Stimulated activated CD4-positive, alpha-beta T cell treated with anti-CD3 and anti-CD28 coated beads, Interleukin-12 subunit alpha, Interleukin-12 subunit beta, amount 100 ng/mL, for 48 hours (primary cell): ENCODE measurements at regions not wholly inside any gene's neighbourhood (a gene's known extent, or its start where the extent isn't known, plus 50 kb on each side); places are given as distances from the start of the nearest gene placed in this dataset.
"Not testable (repeated sequence)": the region's sequence is repeated elsewhere in the genome, so short reads cannot be mapped to it uniquely, and the experiment has no call there.

Source experiments
- DNase-seq, 3 donors: peaks; one replicate each; pipeline ENCODE4 v3.0.0-alpha.2; 2020; ENCODE audit warnings: low read depth in 2 of 3, low spot score in 1 of 3

DNA sequence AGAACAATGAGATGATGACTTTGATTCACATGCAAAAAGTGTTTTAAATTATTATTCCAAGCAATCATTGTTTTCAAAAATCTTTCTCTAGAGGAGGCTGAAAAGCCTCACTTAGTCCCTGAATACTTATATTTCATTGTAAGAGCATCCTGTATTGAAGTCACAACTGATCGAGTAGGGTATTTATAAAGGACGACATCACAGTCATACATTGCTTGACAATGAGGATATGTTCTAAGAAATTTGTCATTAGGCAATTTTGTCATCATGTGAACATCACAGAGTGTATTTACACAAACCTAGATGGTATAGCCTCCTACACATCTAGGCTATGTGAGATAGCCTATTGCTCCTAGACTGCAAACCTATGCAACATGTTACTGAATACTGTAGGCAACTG, 510.4 kb upstream of the RGMB start:
- DNase-seq = no peak

DNA sequence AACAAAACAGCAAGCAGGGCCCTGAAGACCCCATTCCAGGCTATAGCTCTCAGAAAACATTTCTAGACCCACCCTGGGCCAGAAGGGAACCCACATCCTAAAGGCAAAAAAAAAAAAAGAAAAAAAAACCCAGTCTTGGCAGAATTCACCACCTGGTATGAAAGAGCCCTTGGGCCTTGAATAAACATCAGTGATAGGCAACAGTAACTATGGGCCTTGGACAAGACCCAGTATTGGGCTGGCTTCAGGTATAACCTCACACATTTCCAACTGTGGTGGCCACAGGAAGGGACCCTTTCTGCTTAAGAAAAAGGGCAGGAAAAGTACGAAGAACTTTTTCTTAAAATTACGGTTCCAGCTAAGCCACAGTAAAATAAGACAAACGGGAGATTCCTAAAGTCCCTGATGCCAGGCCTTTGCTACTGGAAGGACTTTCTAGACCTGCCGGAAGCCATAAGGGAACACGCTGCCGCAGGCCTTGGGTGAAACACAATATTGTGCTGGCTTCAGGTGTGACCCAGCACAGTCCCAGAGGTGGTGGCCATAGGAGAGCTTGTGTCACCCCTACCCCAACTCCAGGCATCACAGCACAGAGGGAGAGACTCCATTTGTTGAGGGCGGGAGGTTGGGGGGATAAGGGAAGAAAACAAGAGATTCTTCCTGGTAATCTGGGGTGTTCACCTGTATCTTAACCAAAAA, 505.2 kb upstream of the RGMB start:
- no peak for DNase-seq

DNA sequence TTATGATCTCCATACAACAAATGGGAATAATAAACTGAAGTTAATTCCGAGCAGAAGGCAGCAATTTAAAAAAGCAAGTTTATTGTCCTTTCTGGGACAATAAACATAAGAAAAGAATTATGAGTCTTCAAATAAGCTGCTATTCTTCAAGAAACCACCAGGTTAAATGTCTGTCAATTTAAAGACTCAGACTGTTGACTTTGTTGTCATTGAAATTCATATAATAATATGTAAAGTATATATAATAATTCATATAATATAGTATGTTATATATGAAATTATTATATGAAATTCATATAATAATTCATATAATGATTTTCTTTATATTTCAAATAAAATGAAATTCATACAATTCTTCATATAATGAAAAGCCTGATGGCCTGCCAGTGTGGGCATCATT, 497.5 kb upstream of the RGMB start:
- no peak for DNase-seq

DNA sequence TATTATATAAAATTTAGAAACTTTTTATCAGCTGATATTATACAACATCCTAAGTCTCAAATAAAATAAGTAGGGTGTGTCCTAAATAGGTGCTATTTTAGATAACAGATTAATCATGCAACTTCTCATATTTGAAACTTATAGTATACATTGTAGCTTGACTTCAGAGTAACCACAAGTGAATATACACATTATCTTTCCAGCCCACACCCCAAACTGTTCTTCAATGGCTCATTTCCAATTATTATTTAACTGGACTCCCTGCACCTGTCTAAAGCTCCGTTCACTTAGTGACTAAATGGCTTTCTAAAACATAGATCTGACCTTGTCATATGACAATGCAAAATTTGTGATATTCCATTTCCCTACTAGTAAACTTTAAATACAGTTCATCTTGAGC, 490.9 kb upstream of the RGMB start:
- DNase-seq = no peak

DNA sequence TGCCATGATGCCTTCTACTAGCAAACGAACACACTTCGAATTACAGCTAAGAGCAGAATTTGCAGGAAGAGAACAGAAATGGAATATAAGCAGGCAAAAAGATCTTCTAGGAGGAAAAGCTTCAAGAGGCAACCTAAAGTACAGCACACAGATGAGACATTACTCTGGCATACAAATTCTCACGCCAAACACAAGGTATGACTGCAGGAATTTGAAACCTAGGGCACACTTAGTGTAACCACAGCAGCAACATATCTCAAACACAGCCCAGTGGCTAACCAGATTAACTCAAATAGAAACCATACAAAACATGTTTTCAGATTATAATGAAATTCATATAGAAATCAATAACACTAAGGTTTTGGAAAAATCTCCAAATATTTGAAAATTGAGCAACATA, 481.0 kb upstream of the RGMB start:
- no peak for DNase-seq

DNA sequence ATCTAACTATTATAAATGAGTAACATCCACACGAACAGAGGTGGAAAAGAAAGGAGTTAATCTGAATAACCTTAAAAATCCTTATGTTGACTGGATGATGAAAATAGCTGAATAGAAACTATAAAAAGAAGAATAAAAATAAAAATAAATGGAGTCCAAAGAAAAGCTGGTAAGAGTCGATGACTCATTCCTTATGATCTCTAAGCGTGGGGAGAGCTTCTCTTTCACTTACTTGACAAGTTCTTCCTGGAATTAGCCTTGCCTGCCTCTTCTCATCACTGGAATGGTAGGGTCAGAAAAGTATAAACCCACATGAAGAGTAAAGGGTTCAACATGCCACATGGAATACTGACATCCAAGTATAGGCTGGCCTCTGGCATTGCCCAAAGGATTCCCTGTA, 477.0 kb upstream of the RGMB start:
- no peak for DNase-seq

DNA sequence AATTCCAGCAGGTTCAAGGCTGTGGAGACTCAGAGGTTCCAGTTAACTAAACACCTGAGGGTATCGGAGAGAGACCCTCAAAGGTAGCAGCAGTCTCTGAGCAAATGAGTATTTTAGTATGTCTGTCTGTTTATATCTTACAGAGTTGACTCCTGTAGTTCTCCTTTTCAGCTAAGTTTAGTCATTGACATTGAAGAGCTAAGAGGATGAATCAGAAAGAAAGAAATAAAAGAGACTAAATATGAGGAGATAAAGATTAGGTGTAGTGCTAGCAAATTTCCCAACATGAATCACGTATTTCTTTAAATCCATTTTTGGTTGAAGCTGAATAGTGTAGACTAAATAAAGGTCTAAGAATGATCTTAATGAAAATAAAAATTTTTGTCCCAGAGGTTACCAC, 474.0 kb upstream of the RGMB start:
- DNase-seq = no peak

DNA sequence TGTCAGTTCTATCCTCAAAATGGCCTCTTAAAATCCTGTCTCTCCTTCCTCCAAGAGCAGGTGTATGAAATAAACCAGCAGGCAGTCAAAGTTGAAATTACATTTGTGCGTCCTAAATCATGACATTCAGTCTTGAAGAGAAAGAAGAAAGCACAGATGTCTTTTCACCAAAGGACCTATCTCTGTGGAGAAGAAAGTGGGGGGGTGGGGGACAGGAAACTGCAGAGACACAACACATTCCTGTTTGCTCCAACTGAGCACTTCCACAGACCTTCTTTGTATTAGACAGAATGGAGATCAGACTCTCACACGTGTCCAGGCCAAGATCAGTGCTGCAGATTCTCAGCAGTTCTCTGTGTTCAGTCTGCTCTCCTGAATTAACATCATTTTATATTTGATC, 471.9 kb upstream of the RGMB start:
- no peak for DNase-seq

DNA sequence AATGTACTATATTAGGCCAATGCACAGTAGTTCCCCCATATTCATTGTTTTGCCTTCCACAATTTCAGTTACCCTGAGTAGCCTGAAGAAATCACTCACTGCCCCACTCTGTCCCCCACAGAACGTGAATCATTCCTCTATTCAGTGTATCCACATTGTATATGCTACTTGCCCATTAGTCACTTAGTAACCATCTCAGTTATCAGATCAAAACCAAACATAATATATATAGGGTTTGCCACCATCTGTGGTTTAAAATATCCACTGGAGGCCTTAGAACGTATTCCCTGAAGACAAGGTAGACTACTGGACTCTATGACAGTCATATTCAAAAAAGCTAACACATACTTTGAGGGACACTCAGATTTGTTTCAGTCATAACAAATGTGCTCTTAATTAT, 465.7 kb upstream of the RGMB start:
- DNase-seq = no peak

DNA sequence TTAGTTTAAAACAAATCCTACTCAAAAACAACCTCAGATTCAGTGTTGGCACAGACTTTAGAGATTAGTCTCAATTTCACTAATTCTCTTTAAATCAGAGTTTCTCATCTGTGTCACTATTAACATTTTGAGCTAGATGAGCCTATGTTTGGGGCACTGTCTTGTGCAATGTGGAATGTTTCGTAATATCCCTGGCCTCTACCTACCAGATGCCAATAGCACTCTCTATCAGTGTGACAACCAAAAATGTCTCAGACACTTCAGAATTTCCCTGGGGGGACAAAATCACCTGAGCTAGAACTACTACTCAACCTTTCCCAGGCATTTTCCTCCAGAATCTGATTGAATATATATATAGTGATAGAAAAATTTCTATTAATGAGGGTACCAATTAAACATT, 465.2 kb upstream of the RGMB start:
- DNase-seq = no peak

DNA sequence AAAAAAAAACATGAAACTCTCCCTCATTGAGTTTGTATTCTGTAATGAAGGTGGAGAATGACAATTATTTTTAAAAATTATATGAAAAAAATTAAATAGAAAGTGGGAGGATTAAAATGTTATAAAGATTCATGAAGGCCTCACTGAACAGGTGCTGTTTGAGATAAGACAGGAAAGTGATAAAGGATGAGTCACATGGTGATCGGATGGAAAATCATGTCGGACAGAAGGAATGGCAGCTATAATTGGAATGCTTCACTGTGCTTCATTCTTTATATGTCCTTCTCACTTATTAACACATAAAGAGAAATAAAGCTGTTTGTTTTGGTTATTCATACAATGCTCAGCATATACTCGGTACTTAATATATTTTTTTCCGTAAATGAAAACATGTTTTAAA, 464.5 kb upstream of the RGMB start:
- no peak for DNase-seq

DNA sequence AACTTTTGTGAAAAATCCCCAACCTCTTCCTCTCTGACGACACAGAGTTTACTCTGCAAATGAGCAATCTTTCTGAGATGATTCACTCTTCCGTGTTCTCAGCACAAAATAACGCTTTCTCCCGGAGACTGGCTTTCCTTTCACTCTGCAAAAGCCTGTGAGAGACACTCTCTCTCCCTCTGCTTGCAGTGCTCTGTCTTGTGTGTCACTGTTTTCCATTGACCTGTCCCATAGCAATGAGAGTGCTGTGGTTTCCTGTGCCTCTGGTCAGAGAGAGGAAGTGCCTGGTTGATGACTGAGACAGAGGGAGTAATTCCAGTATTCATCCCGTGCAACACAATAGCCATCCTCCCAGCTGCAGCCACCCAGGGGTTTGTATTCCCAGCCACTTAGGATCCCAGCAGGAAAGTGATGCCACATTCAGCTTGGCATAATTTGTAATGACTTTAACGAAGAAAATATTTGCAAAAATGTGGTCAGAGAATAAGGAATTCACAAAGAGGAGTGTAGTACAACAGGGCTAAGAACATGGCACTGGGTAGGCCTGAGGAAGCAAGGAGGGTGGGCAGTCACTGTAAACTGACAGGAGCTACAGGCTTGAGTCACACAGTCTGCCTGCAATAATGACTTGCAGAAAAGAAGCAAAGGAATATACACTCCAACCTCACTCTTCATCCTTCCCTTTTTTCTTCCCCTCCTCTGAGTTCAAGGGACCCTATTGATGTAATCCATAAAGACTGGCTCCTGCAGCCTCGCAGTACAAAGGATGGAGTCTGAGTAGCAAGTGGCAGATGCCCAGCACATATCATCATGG, 463.5 kb upstream of the RGMB start:
- no peak for DNase-seq

DNA sequence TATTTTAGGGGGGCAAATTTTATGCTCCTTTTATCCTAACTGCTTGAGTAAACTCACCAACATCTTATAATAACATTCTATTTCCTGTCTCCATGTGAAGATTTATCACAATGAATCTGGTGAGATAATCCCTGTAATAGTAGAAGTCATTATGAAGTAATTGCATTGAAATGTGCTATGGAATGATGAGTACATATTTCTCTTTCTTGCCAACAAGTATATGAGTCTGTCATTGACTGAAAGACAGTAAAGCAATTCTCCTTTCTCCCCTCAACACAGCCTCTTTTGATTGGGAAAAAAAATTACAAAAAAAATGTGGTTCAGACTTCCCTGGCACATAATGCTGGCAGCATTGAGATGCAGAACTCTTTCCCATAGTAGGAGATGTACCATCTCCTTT, 459.2 kb upstream of the RGMB start:
- DNase-seq = no peak

DNA sequence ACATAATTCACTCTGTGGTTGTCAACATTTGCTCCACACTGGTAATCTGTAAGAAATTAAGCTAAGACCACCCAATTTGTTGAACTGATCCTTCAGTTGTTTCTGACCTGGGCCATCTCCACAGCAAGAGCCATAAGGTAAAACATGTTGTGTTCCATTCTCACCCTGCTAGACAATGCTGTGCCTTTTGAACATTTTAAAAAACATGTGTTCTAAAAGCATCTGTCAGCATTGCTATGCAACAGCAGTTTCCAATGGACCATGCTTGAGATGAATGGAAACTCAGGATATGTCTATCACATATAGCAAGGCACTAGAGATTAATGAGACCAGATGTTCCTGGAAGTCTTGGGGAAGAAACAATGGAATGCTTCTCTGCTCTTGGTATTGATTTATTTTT, 455.1 kb upstream of the RGMB start:
- no peak for DNase-seq

DNA sequence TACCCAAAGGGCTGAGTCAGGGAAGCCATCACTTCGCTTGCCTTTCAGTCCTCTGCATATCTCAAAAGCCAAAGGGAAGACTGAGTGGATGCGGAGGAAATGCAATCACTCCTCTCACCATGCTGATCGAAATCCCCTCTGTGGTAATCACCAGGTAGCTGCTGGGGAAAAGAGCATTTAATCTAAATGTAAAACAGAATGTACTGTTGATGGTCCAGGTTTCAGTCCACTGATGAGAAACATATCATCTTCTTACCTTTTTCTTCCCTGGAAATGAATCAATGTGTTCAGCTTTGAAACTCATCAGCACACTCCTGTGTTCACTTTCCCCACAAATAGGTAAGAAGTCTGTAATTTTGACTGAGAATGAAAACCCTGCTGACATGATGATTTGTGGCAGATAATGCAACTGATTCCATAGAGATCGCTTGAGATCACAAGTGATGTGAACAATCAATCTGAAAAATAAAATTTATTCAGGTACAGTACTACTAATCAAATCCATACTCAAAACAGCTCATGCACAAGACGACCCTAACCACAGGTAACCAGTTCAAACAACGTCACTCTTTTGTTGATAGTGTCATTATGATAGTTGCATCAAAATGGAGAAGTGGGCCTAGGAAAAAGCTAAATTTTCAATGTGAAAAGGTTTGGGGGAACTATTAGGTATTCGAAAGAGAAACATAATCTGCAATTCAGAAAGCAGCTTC, 454.0 kb upstream of the RGMB start:
- DNase-seq = no peak

DNA sequence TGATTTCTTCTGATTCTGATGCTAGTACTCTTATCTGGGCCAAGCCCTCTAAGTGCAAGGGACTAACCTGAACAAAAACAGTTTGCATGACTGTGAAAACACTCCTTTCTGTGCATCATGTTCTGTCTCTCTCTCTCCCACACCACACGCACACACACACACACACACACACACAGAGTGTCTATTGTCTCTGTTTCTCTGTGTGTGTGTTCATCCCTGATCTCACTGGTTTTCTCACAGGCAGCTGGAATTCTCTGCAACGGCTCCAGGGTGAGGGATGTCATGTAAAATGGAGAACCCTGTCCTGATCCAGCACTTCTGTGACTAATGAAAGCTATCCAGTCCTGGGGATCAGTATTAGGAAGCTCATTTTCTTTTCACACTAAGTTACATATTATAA, 453.1 kb upstream of the RGMB start:
- DNase-seq = no peak

DNA sequence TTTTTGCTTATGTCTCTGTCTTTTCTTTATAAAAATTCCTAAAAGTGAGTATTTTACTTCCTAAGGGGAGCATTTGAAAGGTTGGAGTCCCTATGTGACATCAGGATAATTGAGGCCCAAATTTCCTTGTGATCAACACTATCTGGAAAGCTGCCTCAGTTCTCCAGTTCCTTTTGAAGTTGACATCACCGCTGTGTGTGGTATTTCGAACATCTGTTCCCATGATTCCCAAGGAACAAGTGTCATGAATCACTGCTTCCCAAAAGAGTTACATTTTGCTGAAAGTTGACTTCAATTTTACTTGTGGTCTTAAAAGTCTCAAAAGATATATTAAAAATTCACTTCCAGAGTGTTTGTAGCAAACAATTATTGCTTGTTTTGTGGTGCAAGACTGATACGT, 452.1 kb upstream of the RGMB start:
- DNase-seq = no peak

DNA sequence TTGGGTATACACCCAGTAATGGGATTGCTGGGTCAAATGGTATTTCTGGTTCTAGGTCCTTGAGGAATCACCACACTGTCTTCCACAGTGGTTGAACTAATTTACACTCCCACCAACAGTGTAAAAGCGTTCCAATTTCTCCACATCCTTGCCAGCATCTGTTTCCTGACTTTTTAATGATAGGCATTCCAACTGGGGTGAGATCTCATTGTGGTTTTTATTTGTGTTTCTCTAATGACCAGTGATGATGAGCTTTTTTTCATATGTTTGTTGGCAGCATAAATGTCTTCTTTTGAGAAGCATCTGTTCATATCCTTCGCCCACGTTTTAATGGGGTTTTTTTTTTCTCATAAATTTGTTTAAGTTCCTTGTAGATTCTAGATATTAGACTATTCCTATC, 448.3 kb upstream of the RGMB start:
- DNase-seq = not testable (repeated sequence)

DNA sequence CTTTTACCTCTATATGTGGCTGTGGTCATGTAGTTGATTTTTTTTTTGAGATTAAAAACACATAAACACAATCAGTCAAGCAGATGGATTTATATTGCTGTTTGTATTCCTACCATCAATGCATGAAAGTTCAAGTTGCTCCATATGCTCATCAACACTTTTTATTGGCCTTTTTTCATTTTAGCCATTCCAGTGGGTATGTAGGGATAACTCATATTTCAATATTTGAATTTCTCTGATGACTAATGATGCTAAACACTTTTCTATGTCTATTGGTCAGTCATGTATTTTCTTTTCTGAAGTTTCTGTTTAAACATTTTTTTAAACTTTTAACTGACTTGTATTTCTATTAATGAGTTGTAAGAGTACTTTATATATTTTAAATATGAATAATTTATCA, 445.4 kb upstream of the RGMB start:
- no peak for DNase-seq

DNA sequence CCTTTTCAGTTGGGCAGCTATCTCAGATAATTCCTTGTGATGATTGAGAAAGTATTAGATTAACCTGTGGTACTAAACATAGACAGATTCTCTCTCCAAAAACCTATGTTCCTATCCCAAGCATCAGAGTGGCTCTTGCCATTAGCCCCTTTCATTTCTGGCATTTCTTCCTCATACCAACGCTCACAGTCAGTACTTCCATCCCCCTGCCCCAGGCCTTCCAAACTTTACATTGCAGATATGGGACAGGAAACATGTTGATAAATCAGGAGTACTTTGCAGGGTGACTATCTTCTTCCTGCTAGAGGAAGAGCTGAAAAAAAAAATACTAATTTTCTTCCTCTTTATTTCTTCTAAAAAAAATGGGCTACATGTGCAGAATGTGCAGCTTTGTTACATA, 442.6 kb upstream of the RGMB start:
- DNase-seq = no peak

DNA sequence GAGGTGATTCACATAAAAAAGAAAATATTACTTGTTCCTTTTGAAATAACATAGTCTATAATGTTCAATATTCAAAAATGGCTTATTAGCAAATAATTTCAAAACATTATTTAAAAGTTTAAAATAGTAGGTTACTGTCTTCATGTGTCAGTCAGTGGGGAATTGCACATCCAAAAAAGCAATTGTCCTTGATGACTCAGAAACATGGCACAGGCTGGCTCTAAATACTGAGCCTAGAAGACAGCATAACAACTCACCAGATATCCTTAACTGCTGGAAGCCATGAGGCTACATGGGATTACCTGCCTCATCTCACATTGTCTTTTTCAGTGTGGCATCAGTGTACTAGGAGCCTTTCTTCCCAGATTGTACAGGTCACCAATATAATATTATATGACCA, 439.5 kb upstream of the RGMB start:
- DNase-seq = no peak

DNA sequence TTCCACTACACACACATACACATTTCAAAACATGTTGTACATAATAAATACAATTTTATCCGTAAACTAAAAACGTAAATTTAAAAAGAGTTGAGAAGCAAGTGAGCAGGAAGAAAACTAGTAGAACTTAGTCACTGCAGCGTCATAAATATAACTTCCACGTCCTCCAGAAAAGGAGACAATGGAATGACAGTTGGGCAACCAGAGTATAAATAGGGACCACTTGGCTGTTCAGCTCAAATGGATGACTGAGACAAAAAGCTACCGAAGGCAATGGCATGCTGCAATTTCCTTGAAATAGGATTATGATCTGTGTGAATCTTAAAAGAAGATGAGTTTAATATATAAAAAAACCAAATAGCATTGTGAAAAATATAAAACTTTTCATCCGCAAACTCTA, 438.5 kb upstream of the RGMB start:
- DNase-seq = no peak
